ENCODE measurements at regions not wholly inside any gene's neighbourhood (a gene's known extent, or its start where the extent isn't known, plus 50 kb on each side); places are given as distances from the start of the nearest gene placed in this dataset.

GRCh38 chr12:107536613-107537012 lies 149.0 kb upstream of the PWP1 start:
- TF ChIP-seq CTCF (IDR thresholded peaks at IDR 0.05): no peak
- TF ChIP-seq POLR2A (IDR thresholded peaks at IDR 0.05): no peak

Data from esophagus squamous epithelium (tissue), 4 donors.